OCI-LY1 (cell line): ENCODE measurements at regions not wholly inside any gene's neighbourhood (a gene's known extent, or its start where the extent isn't known, plus 50 kb on each side); places are given as distances from the start of the nearest gene placed in this dataset.

Experiments
- EZH2 ChIP-seq: fragments of 200-600 bp; sonication (generic), shearing (Covaris generic); IDR thresholded peaks from 2 replicates; pipeline ENCODE4 v1.8.0; 2017; ENCODE audit warnings: borderline replicate concordance, mixed run types, mild to moderate bottlenecking, antibody characterized with exemption, low read length, moderate library complexity, mixed read lengths
- TF ChIP-seq, protein P1 (sequence below): fragments of 200-600 bp; sonication (generic), shearing (Covaris generic); IDR thresholded peaks from 2 replicates; pipeline ENCODE4 v1.5.1; 2017; ENCODE audit warnings: mild to moderate bottlenecking, antibody characterized with exemption, low read length, moderate library complexity, mixed read lengths

DNA sequence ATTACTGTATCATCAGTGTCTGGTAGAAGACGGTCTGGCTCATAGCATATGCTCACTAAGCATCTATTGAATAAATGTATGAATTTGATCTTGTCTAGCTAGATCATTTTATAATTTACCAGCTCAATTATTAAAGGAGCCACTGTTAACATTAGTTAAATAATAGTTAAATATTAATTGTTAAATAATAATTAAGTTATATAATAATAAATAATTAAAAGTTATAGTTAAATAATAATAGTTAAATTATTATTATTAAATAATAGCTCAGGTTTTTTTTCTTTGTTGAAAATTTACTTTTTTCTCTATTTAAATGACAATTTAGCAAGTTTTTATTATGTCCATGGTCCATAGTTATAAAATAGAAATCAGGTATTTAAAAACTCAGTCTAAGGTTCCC, 274.4 kb downstream of the OXSM start:
- TF ChIP-seq, protein P1, sequence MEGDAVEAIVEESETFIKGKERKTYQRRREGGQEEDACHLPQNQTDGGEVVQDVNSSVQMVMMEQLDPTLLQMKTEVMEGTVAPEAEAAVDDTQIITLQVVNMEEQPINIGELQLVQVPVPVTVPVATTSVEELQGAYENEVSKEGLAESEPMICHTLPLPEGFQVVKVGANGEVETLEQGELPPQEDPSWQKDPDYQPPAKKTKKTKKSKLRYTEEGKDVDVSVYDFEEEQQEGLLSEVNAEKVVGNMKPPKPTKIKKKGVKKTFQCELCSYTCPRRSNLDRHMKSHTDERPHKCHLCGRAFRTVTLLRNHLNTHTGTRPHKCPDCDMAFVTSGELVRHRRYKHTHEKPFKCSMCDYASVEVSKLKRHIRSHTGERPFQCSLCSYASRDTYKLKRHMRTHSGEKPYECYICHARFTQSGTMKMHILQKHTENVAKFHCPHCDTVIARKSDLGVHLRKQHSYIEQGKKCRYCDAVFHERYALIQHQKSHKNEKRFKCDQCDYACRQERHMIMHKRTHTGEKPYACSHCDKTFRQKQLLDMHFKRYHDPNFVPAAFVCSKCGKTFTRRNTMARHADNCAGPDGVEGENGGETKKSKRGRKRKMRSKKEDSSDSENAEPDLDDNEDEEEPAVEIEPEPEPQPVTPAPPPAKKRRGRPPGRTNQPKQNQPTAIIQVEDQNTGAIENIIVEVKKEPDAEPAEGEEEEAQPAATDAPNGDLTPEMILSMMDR = no peak
- TF ChIP-seq EZH2 = no peak
